ENCODE measurements at regions not wholly inside any gene's neighbourhood (a gene's known extent, or its start where the extent isn't known, plus 50 kb on each side); places are given as distances from the start of the nearest gene placed in this dataset.

DNA sequence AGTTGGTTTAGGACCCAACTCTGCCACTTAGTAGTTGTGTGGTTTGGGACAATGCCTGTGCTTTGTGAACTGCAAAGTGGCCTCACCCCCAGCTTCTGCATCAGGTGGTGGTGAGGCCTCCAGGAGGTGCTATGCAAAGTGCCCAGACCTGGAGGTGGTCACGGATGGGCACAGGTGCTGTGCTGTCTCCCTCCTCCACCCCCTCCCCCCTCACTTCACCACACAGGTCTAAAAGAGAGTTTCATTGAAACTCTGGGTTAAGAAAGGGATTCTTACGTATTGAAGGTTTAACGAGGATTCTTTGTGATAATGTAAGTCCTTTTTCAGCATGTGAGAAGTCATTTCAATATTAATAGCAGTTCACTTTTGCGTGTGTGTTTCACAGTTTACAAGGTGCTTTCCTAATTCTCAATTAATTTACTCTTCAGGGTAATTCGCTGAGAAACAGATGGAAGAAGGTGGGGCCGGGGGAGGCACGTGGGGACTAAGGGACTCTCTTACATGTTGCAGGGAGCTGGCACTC is 369.9 kb downstream of the LPIN1 start:
- Histone ChIP-seq H3K9me3 (no peaks in the 10 kb centered on the region), H3K4me3 (no peak overlapping the region), H3K4me1 (no peaks in the 10 kb centered on the region), H3K27me3 (no peaks in the 10 kb centered on the region), H3K27ac (no peak overlapping the region), H3K36me3 (no peaks in the 10 kb centered on the region)
- DNase-seq: no peak
- 73 to 78% methylated on average over 7 of the region's 7 CpGs for WGBS, 2 donors
- intact Hi-C loops (cut with DNase I): no loop called here
- TF ChIP-seq POLR2A (IDR thresholded peaks at IDR 0.05): no peak
- TF ChIP-seq EP300 (IDR thresholded peaks at IDR 0.05): no peak
- TF ChIP-seq POLR2AphosphoS5 (IDR thresholded peaks at IDR 0.05): no peak
- TF ChIP-seq, protein P1, sequence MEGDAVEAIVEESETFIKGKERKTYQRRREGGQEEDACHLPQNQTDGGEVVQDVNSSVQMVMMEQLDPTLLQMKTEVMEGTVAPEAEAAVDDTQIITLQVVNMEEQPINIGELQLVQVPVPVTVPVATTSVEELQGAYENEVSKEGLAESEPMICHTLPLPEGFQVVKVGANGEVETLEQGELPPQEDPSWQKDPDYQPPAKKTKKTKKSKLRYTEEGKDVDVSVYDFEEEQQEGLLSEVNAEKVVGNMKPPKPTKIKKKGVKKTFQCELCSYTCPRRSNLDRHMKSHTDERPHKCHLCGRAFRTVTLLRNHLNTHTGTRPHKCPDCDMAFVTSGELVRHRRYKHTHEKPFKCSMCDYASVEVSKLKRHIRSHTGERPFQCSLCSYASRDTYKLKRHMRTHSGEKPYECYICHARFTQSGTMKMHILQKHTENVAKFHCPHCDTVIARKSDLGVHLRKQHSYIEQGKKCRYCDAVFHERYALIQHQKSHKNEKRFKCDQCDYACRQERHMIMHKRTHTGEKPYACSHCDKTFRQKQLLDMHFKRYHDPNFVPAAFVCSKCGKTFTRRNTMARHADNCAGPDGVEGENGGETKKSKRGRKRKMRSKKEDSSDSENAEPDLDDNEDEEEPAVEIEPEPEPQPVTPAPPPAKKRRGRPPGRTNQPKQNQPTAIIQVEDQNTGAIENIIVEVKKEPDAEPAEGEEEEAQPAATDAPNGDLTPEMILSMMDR (IDR thresholded peaks at IDR 0.05): no peak

DNA sequence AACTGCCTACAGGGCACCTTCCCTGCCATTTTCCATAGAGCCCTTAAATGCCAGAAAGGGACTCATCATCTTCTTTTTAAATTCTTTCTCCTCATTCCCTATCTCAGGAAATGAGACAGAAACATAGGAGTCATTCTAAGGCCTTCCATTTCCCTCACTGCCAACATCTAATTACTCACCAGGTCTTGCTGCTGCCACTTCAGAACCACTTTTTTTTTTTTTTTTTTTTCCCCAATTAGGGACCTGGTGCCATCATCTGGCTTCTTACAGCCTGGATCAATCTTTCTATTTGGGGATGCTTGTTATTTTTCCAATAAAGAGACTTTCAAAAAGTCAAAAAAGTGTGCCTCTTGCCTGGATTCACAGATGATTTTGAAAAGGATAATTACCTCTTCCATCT is 373.4 kb downstream of the LPIN1 start:
- TF ChIP-seq EP300 (IDR thresholded peaks at IDR 0.05): no peak
- TF ChIP-seq POLR2AphosphoS5 (IDR thresholded peaks at IDR 0.05): no peak
- intact Hi-C loops (cut with DNase I): no loop called here
- Histone ChIP-seq H3K36me3 (no peaks in the 10 kb centered on the region), H3K4me1 (no peaks in the 10 kb centered on the region), H3K9me3 (no peaks in the 10 kb centered on the region), H3K27ac (no peak overlapping the region), H3K27me3 (no peaks in the 10 kb centered on the region), H3K4me3 (no peak overlapping the region)
- DNase-seq: no peak

DNA sequence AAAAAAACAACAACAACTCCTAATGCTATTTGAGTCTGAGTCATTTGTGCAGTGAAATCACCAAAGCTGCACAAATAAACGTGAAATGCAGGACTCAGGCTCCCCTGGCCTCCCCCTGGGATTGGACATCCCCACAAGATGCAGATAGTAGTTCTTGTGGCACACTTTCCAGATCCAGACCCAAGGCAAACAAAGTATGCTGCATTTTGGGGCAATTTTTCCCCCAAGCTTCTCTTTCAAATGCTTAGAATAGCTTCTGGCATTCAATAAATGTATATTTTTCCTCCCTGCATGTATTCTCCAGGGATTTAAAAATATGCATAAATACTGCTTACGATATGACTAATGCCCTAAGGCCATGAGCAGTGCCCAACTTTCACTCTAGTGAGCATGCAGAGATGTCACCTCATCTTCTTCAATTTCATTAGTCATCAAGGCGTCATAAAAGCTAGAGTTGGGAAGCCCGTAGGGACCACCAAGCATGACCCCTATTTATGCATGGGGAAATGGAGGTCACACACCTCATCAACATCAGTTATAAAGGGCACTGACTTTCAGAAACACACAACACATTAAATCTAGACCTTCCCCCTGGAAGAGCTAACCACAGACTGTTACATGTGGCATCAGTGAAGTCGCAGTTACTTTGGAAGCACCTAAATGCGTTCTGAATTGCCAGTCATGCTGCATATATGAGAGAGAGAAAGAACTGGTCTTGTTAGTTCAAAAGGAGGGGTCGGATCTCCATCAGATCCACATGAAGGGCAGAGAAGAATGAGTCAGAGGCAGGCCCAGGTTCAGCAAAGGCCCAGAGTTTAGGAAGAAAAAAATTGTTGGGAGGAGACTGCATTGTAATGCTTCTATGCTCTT is 374.1 kb downstream of the LPIN1 start:
- no peaks in the 10 kb centered on the region for H3K4me1 ChIP-seq
- H3K4me3 ChIP-seq: no peak overlapping the region
- 70 to 75% methylated on average over 7 of the region's 7 CpGs for WGBS, 2 donors
- intact Hi-C loops (cut with DNase I): no loop called here
- DNase-seq: no peak
- TF ChIP-seq POLR2AphosphoS5 (IDR thresholded peaks at IDR 0.05) (no peak), POLR2A (IDR thresholded peaks at IDR 0.05) (no peak), EP300 (IDR thresholded peaks at IDR 0.05) (no peak)
- TF ChIP-seq, protein P1 (IDR thresholded peaks at IDR 0.05): no peak
- H3K36me3 ChIP-seq: no peaks in the 10 kb centered on the region
- no peak overlapping the region for H3K27ac ChIP-seq
- no peaks in the 10 kb centered on the region for H3K27me3 ChIP-seq
- no peaks in the 10 kb centered on the region for H3K9me3 ChIP-seq

DNA sequence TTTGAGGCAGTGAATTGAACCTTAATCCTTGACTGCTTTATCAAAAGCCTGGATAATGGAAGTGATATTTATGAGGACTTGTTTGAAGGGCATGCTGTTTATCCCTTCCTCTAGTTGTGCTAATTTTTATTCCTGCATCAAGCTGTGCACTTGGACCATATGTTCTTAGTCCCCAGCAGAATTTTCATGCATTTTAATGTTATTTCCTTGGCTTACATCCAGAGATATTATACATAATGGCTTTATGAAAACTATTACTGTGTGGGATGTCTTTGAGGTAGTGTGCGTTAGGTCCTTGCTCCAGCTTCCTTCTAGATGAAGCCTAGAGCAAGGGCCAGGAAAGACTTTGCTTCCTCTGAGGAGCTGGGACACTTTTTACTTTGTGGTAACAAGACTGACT is 378.4 kb downstream of the LPIN1 start:
- intact Hi-C loops (cut with DNase I): no loop called here
- WGBS, 2 donors: 33 to 85% methylated on average over 1 of the region's 1 CpG
- Histone ChIP-seq H3K4me1 (no peaks in the 10 kb centered on the region), H3K27ac (no peak overlapping the region), H3K9me3 (peaks cover 0 to 5% (median 0%) of the 10 kb centered on the region in 4 donors), H3K36me3 (no peaks in the 10 kb centered on the region), H3K4me3 (no peak overlapping the region), H3K27me3 (no peaks in the 10 kb centered on the region)
- TF ChIP-seq, protein P1 (IDR thresholded peaks at IDR 0.05): no peak
- no peak for TF ChIP-seq POLR2A (IDR thresholded peaks at IDR 0.05)
- TF ChIP-seq EP300 (IDR thresholded peaks at IDR 0.05): no peak
- no peak for TF ChIP-seq POLR2AphosphoS5 (IDR thresholded peaks at IDR 0.05)
- DNase-seq: no peak

DNA sequence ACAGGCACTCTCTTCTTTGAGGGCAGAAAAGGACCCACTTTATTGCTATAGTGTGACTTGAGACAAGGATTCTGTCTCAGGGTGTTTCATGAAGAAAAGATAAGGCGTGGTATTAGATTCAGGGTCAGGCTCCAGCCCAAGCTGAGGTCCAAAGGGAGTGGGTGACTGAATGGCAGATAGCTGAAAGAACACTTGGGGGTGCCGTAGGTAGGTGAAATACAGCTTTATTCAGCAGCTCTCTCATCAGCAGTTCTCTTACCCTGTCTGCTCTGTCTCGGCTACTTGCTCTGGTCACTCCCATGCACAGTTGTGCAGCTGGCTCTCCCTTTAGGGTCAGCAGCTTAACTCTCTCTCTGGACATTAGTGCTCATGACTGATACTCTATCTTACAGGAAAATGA is 379.9 kb downstream of the LPIN1 start:
- Histone ChIP-seq H3K36me3 (no peaks in the 10 kb centered on the region), H3K4me3 (no peak overlapping the region)

More for the DNA sequence above, 379.9 kb downstream of the LPIN1 start:
- 59 to 79% methylated on average over 3 of the region's 3 CpGs for WGBS, 2 donors
- H3K27ac ChIP-seq: no peak overlapping the region
- peaks cover 0 to 5% (median 0%) of the 10 kb centered on the region in 4 donors for H3K9me3 ChIP-seq
- TF ChIP-seq POLR2AphosphoS5 (IDR thresholded peaks at IDR 0.05): no peak
- TF ChIP-seq, protein P1 (IDR thresholded peaks at IDR 0.05): no peak
- no peak for TF ChIP-seq EP300 (IDR thresholded peaks at IDR 0.05)
- TF ChIP-seq POLR2A (IDR thresholded peaks at IDR 0.05): no peak
- no peaks in the 10 kb centered on the region for H3K27me3 ChIP-seq
- no peak for DNase-seq
- intact Hi-C loops (cut with DNase I): no loop called here
- H3K4me1 ChIP-seq: no peaks in the 10 kb centered on the region
